ENCODE measurements at regions not wholly inside any gene's neighbourhood (a gene's known extent, or its start where the extent isn't known, plus 50 kb on each side); places are given as distances from the start of the nearest gene placed in this dataset.
"Not testable (repeated sequence)": the region's sequence is repeated elsewhere in the genome, so short reads cannot be mapped to it uniquely, and the experiment has no call there.

GRCh38 chr13:43946281-43946680 is 66.6 kb downstream of the LACC1 start:
- intact Hi-C loops (cut with micrococcal nuclease) = no loop called here

- intact Hi-C loops (cut with micrococcal nuclease) = no loop called here
These were observed 68.3 kb downstream of the LACC1 start for GRCh38 chr13:43947897-43948458.

- intact Hi-C loops (cut with micrococcal nuclease) = no loop called here
These were observed 73.7 kb downstream of the LACC1 start for GRCh38 chr13:43953370-43953769.

- intact Hi-C loops (cut with micrococcal nuclease) = not testable (repeated sequence)
These were observed 77.3 kb downstream of the LACC1 start for GRCh38 chr13:43956975-43957374.

- intact Hi-C loops (cut with micrococcal nuclease) = no loop called here
These were observed 79.6 kb downstream of the LACC1 start for GRCh38 chr13:43959291-43959690.

GRCh38 chr13:43961909-43962308 is 82.2 kb downstream of the LACC1 start:
- intact Hi-C loops (cut with micrococcal nuclease) = no loop called here

- intact Hi-C loops (cut with micrococcal nuclease) = no loop called here
These were observed 84.0 kb downstream of the LACC1 start for GRCh38 chr13:43963726-43964125.

- intact Hi-C loops (cut with micrococcal nuclease) = no loop called here
These were observed 85.2 kb downstream of the LACC1 start for GRCh38 chr13:43964698-43965458.

- intact Hi-C loops (cut with micrococcal nuclease) = no loop called here
These were observed 85.7 kb downstream of the LACC1 start for GRCh38 chr13:43965459-43965845.

- intact Hi-C loops (cut with micrococcal nuclease) = not testable (repeated sequence)
These were observed 88.7 kb downstream of the LACC1 start for GRCh38 chr13:43968251-43968942.

GRCh38 chr13:43968943-43969690 is 89.4 kb downstream of the LACC1 start:
- intact Hi-C loops (cut with micrococcal nuclease) = not testable (repeated sequence)

- intact Hi-C loops (cut with micrococcal nuclease) = not testable (repeated sequence)
These were observed 90.2 kb downstream of the LACC1 start for GRCh38 chr13:43969919-43970318.

- intact Hi-C loops (cut with micrococcal nuclease) = not testable (repeated sequence)
These were observed 91.0 kb downstream of the LACC1 start for GRCh38 chr13:43970520-43971242.

GRCh38 chr13:43971324-43971723 is 91.6 kb downstream of the LACC1 start:
- intact Hi-C loops (cut with micrococcal nuclease) = not testable (repeated sequence)

GRCh38 chr13:43977911-43978310 is 98.2 kb downstream of the LACC1 start:
- intact Hi-C loops (cut with micrococcal nuclease) = no loop called here

- intact Hi-C loops (cut with micrococcal nuclease) = no loop called here
These were observed 99.0 kb downstream of the LACC1 start for GRCh38 chr13:43978688-43979087.

- intact Hi-C loops (cut with micrococcal nuclease) = no loop called here
These were observed 99.8 kb downstream of the LACC1 start for GRCh38 chr13:43979492-43979891.

GRCh38 chr13:43980587-43980986 is 100.9 kb downstream of the LACC1 start:
- intact Hi-C loops (cut with micrococcal nuclease) = no loop called here

GRCh38 chr13:43981091-43981490 is 101.4 kb downstream of the LACC1 start:
- intact Hi-C loops (cut with micrococcal nuclease) = no loop called here

GRCh38 chr13:43981512-43982301 is 102.0 kb downstream of the LACC1 start:
- intact Hi-C loops (cut with micrococcal nuclease) = no loop called here

All from T-helper 2 cell treated with Interferon-gamma antibody and Interleukin-4, amounts not matched to agents 100 ng/mL and 5 ng/mL, for 36 hours (primary cell).